DOHH2 (cell line): ENCODE measurements at regions not wholly inside any gene's neighbourhood (a gene's known extent, or its start where the extent isn't known, plus 50 kb on each side); places are given as distances from the start of the nearest gene placed in this dataset.

Experiments used
- CTCF ChIP-seq: fragments of 200-600 bp; sonication (generic); IDR thresholded peaks from one replicate; pipeline ENCODE4 v1.5.1; 2014; ENCODE audit warnings: antibody characterized with exemption, mild to moderate bottlenecking, low read depth, low read length; ENCODE audit not compliant: poor library complexity, severe bottlenecking
- EZH2phosphoT487 ChIP-seq: fragments of 200-600 bp; sonication (generic); IDR thresholded peaks from 2 replicates; pipeline ENCODE4 v1.6.1; 2017; ENCODE audit warnings: borderline replicate concordance, mild to moderate bottlenecking, antibody characterized with exemption, low read length, moderate library complexity, mixed read lengths

- no peak for TF ChIP-seq CTCF
- no peak for TF ChIP-seq EZH2phosphoT487
Observed at GRCh38 chr11:95521862-95522261, 267.7 kb downstream of the FAM76B start.
